Tongue (tissue), 1 donor: ENCODE measurements at regions not wholly inside any gene's neighbourhood (a gene's known extent, or its start where the extent isn't known, plus 50 kb on each side); places are given as distances from the start of the nearest gene placed in this dataset.

ENCODE experiments used
- DNase-seq: peaks from one replicate; pipeline ENCODE4 v3.0.0-alpha.2; 2015

GRCh38 chr5:2530609-2531008 is 220.9 kb downstream of the IRX2 start:
- DNase-seq, result no peak

GRCh38 chr5:2529371-2530092 is 221.9 kb downstream of the IRX2 start:
- DNase-seq, result no peak

GRCh38 chr5:2525351-2525750 is 226.1 kb downstream of the IRX2 start:
- DNase-seq, result no peak

GRCh38 chr5:2524620-2525019 is 226.9 kb downstream of the IRX2 start:
- no peak for DNase-seq

- DNase-seq, result no peak
These were observed 228.3 kb downstream of the IRX2 start for GRCh38 chr5:2523180-2523579.

- DNase-seq, result no peak
These were observed 229.1 kb downstream of the IRX2 start for GRCh38 chr5:2522372-2522771.

GRCh38 chr5:2519153-2519552 is 232.3 kb downstream of the IRX2 start:
- DNase-seq, result no peak

GRCh38 chr5:2517451-2517850 is 234.0 kb downstream of the IRX2 start:
- no peak for DNase-seq

- no peak for DNase-seq
These were observed 236.2 kb downstream of the IRX2 start for GRCh38 chr5:2515180-2515764.

- no peak for DNase-seq
These were observed 237.0 kb downstream of the IRX2 start for GRCh38 chr5:2514484-2514883.

GRCh38 chr5:2511706-2512105 is 239.8 kb downstream of the IRX2 start:
- DNase-seq, result no peak

- no peak for DNase-seq
These were observed 240.4 kb downstream of the IRX2 start for GRCh38 chr5:2511126-2511525.

GRCh38 chr5:2509527-2509926 is 241.9 kb downstream of the IRX2 start:
- no peak for DNase-seq

- DNase-seq, result no peak
These were observed 243.0 kb downstream of the IRX2 start for GRCh38 chr5:2508514-2508913.

- no peak for DNase-seq
These were observed 243.9 kb downstream of the IRX2 start for GRCh38 chr5:2507611-2508010.

- no peak for DNase-seq
These were observed 244.9 kb downstream of the IRX2 start for GRCh38 chr5:2506603-2507002.

GRCh38 chr5:2505217-2505616 is 246.3 kb downstream of the IRX2 start:
- no peak for DNase-seq

GRCh38 chr5:2502970-2503594 is 248.4 kb downstream of the IRX2 start:
- no peak for DNase-seq

GRCh38 chr5:2499917-2500316 is 251.6 kb downstream of the IRX2 start:
- DNase-seq, result no peak

- peak; percentile 24 for DNase-seq
These were observed 254.6 kb downstream of the IRX2 start for GRCh38 chr5:2496891-2497290.

- DNase-seq, result no peak
These were observed 255.4 kb downstream of the IRX2 start for GRCh38 chr5:2496126-2496525.

- no peak for DNase-seq
These were observed 258.1 kb downstream of the IRX2 start for GRCh38 chr5:2493356-2493755.

GRCh38 chr5:2492476-2492875 is 259.0 kb downstream of the IRX2 start:
- DNase-seq, result no peak

- no peak for DNase-seq
These were observed 259.6 kb downstream of the IRX2 start for GRCh38 chr5:2491846-2492245.
